C4-2B (cell line): ENCODE measurements at regions not wholly inside any gene's neighbourhood (a gene's known extent, or its start where the extent isn't known, plus 50 kb on each side); places are given as distances from the start of the nearest gene placed in this dataset.
"Not testable (repeated sequence)": the region's sequence is repeated elsewhere in the genome, so short reads cannot be mapped to it uniquely, and the experiment has no call there.

Source experiments
- H3K27ac ChIP-seq: fragments of 450-650 bp; 2 replicates; pipeline ENCODE4 v1.5.1; 2017
- ZFX ChIP-seq: fragments of 450-650 bp; IDR thresholded peaks from 2 replicates; pipeline ENCODE4 v1.6.1; 2017
- TF ChIP-seq, protein P1 (sequence below): fragments of 450-650 bp; conservative IDR thresholded peaks from 2 replicates; pipeline ENCODE4 v1.5.1; 2017; ENCODE audit warnings: mild to moderate bottlenecking

DNA sequence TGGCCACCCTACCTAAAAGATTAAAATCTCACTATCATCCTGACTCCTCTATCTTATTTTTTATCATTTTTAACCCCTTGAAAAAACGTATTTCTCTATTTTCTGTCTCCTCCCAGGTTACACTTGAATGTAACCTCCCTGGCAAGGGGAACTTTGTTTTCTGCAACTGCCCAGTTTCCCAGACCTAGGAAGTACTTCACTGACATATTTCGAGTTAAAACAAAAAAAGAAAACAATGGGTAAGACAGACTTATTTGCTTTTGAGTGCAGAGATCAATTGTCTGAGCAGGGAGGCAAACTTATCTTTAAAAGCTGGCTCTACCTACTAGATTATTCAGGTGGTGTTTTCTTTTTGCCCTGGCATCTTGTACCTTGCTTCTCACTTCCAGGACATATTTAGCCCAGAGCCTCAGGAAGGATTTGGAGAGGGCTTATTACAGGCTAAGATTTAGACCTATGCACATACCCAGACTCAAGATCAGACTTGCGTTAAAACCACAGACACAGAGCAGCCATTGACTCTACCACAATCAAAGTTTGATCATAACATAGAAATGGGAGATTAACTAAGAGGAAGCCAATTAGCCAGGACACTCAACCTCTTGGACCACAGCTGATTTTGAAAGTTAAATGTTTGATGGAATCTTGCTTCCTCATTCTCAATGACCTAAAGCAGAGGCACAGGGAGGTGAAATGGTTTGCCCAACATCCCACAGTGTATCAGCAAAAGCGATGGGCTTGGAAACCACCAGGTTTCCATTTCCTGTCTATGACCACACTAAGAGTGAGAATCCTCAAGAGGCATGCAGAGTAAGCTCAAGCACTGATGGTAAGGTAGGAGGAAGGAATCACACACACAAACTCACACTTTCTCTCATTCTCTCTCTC, 169.5 kb upstream of the THBS1 start:
- no peak for TF ChIP-seq ZFX
- TF ChIP-seq, protein P1, sequence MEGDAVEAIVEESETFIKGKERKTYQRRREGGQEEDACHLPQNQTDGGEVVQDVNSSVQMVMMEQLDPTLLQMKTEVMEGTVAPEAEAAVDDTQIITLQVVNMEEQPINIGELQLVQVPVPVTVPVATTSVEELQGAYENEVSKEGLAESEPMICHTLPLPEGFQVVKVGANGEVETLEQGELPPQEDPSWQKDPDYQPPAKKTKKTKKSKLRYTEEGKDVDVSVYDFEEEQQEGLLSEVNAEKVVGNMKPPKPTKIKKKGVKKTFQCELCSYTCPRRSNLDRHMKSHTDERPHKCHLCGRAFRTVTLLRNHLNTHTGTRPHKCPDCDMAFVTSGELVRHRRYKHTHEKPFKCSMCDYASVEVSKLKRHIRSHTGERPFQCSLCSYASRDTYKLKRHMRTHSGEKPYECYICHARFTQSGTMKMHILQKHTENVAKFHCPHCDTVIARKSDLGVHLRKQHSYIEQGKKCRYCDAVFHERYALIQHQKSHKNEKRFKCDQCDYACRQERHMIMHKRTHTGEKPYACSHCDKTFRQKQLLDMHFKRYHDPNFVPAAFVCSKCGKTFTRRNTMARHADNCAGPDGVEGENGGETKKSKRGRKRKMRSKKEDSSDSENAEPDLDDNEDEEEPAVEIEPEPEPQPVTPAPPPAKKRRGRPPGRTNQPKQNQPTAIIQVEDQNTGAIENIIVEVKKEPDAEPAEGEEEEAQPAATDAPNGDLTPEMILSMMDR = no peak

DNA sequence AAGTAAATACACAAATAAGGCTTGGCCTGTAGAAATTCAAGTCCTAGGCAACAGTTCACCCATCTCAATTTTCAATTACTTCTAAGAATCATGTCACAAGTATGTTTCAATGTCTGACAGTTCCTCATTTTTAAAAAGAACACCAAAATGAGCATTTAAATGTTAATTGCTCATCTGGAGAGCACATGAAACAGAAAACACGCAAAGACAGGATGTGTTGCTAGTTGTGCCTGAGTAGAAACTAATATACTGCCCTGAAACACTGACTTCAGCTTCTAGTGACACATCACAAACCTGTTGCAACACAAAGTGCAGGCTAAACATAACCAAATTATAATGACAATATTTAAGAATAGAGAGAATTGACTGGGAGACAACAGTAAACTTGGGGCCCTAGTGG, 167.3 kb upstream of the THBS1 start:
- no peak for TF ChIP-seq ZFX
- TF ChIP-seq, protein P1 = no peak
- H3K27ac ChIP-seq = no peak overlapping the region

More for the DNA sequence above, 169.5 kb upstream of the THBS1 start:
- no peak overlapping the region for H3K27ac ChIP-seq

DNA sequence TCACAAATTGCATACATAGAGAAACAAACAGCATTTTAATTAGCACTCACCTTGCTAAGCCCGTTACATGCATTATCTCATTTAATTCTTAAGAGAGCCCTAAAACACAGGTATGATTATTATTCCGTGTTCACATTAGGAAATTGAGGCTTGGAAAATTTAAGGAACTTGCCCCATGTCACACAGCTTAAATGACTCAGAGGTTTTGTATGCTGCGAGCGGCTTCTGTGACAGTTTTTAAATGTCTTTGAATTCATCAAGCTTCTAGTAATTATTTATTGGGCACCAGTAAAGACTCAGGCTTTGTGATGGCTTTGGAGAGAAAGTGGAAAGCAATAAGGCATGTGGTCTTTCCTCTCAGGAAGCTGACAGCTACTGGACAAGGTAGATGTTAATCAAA, 166.7 kb upstream of the THBS1 start:
- H3K27ac ChIP-seq = no peak overlapping the region
- no peak for TF ChIP-seq ZFX
- TF ChIP-seq, protein P1 = no peak

- H3K27ac ChIP-seq = no peak overlapping the region
- TF ChIP-seq, protein P1 = no peak
- no peak for TF ChIP-seq ZFX
Measured at GRCh38 chr15:39415634-39416033, 165.2 kb upstream of the THBS1 start.

DNA sequence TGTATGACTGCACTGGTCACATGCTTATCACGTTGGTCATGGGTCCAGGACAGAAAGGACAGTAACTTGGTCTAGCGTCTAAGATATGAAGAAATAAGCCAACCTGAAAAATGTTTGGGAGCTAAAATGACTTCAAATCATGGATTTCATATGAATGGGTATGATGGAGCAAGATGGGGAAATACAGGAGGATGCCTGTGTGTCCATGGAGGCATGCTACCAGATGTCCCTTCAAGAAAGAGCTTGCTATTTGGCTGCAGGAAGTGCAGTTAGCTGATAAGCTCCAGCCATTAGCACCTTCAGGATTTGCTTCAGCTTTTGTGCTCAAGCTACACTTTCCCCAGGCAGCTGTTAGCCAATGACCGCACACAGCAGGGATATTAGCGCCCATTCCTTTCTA, 164.6 kb upstream of the THBS1 start:
- TF ChIP-seq, protein P1 = no peak
- no peak for TF ChIP-seq ZFX
- H3K27ac ChIP-seq = no peak overlapping the region

DNA sequence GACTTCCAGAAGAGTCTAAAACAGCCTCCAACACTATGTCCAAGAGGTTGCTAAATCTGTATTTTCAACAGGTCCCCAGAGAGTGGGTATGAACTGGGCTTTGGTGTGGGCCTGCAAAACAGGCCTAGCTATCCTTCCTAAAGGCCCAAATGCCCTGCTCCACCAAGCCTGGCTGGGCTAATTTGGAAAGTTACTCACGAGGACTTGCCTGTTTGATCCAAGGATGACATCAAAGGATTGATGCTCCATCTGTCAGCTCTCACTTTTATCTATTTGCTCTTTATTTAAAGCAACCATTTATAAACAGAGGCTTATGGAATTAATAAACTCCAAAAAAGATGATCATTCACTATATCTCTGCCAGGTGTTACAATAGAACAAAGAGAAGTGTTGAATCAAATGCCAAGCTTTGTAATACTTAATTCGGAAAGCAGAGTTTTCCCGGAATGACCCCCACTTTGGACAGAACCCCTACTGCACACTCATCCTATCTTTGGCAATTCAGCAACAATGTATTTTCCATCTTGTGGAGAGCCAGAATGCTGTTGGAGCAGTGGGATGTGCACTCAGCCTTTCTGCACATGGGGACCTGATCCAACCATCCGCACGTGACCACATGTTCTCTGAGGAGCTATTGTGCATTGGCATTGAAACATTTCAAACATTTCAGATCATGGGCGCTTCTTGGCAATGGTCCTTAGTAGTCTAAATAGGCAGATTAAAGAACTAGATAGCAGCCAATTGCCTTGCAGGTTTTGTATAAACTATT, 163.3 kb upstream of the THBS1 start:
- no peak overlapping the region for H3K27ac ChIP-seq
- TF ChIP-seq, protein P1 = no peak
- TF ChIP-seq ZFX = no peak

- TF ChIP-seq, protein P1 = no peak
- TF ChIP-seq ZFX = no peak
- H3K27ac ChIP-seq = peak overlapping the region; percentile 40; the same call in 1 of the 2 replicates
Measured at GRCh38 chr15:39419651-39420050, 161.2 kb upstream of the THBS1 start.

- peak overlapping the region; percentile 40; the same call in 1 of the 2 replicates for H3K27ac ChIP-seq
Measured at GRCh38 chr15:39420123-39420852, 160.6 kb upstream of the THBS1 start.

DNA sequence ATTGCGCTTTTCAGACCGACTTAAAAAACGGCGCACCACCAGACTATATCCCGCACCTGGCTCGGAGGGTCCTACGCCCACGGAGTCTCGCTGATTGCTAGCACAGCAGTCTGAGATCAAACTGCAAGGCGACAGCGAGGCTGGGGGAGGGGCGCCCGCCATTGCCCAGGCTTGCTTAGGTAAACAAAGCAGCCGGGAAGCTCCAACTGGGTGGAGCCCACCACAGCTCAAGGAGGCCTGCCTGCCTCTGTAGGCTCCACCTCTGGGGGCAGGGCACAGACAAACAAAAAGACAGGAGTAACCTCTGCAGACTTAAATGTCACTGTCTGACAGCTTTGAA, 160.1 kb upstream of the THBS1 start:
- not testable (repeated sequence) for H3K27ac ChIP-seq
